ENCODE measurements at regions not wholly inside any gene's neighbourhood (a gene's known extent, or its start where the extent isn't known, plus 50 kb on each side); places are given as distances from the start of the nearest gene placed in this dataset.

- TF ChIP-seq, protein P1, sequence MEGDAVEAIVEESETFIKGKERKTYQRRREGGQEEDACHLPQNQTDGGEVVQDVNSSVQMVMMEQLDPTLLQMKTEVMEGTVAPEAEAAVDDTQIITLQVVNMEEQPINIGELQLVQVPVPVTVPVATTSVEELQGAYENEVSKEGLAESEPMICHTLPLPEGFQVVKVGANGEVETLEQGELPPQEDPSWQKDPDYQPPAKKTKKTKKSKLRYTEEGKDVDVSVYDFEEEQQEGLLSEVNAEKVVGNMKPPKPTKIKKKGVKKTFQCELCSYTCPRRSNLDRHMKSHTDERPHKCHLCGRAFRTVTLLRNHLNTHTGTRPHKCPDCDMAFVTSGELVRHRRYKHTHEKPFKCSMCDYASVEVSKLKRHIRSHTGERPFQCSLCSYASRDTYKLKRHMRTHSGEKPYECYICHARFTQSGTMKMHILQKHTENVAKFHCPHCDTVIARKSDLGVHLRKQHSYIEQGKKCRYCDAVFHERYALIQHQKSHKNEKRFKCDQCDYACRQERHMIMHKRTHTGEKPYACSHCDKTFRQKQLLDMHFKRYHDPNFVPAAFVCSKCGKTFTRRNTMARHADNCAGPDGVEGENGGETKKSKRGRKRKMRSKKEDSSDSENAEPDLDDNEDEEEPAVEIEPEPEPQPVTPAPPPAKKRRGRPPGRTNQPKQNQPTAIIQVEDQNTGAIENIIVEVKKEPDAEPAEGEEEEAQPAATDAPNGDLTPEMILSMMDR (IDR thresholded peaks at IDR 0.05; ENCODE audit: low read length): no peak
- TF ChIP-seq EZH2 (IDR thresholded peaks at IDR 0.05; ENCODE audit: borderline replicate concordance, low read length): no peak
Measured at GRCh38 chr10:8499312-8499711, 444.8 kb downstream of the GATA3 start.
